ENCODE measurements at regions not wholly inside any gene's neighbourhood (a gene's known extent, or its start where the extent isn't known, plus 50 kb on each side); places are given as distances from the start of the nearest gene placed in this dataset.

- H3K4me1 Mint-ChIP-seq (ENCODE audit: low read depth), result no peaks in the 10 kb centered on the region
- peaks cover 20% of the 10 kb centered on the region for H3K9me3 Mint-ChIP-seq
- no peak for TF ChIP-seq CTCF (IDR thresholded peaks at IDR 0.05)
- H3K4me3 Mint-ChIP-seq, result no peak overlapping the region
- no peaks in the 10 kb centered on the region for H3K36me3 Mint-ChIP-seq (ENCODE audit: low read depth)
- no peaks in the 10 kb centered on the region for H3K27me3 Mint-ChIP-seq (ENCODE audit: insufficient read depth)
- DNase-seq, result no peak
- H3K27ac Mint-ChIP-seq, result no peak overlapping the region
Measured at GRCh38 chr13:62205273-62205672, 789.6 kb upstream of the PCDH20 start.

GRCh38 chr13:62194371-62194770 is 778.7 kb upstream of the PCDH20 start:
- Mint-ChIP-seq H3K27ac (no peak overlapping the region), H3K9me3 (peaks cover 17% of the 10 kb centered on the region), H3K4me1 (ENCODE audit: low read depth) (no peaks in the 10 kb centered on the region), H3K4me3 (no peak overlapping the region), H3K36me3 (ENCODE audit: low read depth) (no peaks in the 10 kb centered on the region), H3K27me3 (ENCODE audit: insufficient read depth) (no peaks in the 10 kb centered on the region)
- DNase-seq, result no peak
- no peak for TF ChIP-seq CTCF (IDR thresholded peaks at IDR 0.05)

- Mint-ChIP-seq H3K4me3 (no peak overlapping the region), H3K4me1 (ENCODE audit: low read depth) (no peaks in the 10 kb centered on the region), H3K9me3 (peaks cover 17% of the 10 kb centered on the region), H3K27me3 (ENCODE audit: insufficient read depth) (no peaks in the 10 kb centered on the region), H3K27ac (no peak overlapping the region), H3K36me3 (ENCODE audit: low read depth) (no peaks in the 10 kb centered on the region)
- no peak for TF ChIP-seq CTCF (IDR thresholded peaks at IDR 0.05)
- DNase-seq, result no peak
Measured at GRCh38 chr13:62193919-62194318, 778.3 kb upstream of the PCDH20 start.

- H3K36me3 Mint-ChIP-seq (ENCODE audit: low read depth), result no peaks in the 10 kb centered on the region
- DNase-seq, result no peak
- no peak for TF ChIP-seq CTCF (IDR thresholded peaks at IDR 0.05)
- no peak overlapping the region for H3K4me3 Mint-ChIP-seq
- no peaks in the 10 kb centered on the region for H3K27me3 Mint-ChIP-seq (ENCODE audit: insufficient read depth)
- no peaks in the 10 kb centered on the region for H3K4me1 Mint-ChIP-seq (ENCODE audit: low read depth)
- no peak overlapping the region for H3K27ac Mint-ChIP-seq
- H3K9me3 Mint-ChIP-seq, result peaks cover 18% of the 10 kb centered on the region
Measured at GRCh38 chr13:62185631-62186255, 770.1 kb upstream of the PCDH20 start.

GRCh38 chr13:62176051-62176450 is 760.4 kb upstream of the PCDH20 start:
- Mint-ChIP-seq H3K36me3 (ENCODE audit: low read depth) (no peaks in the 10 kb centered on the region), H3K9me3 (peaks cover 44% of the 10 kb centered on the region), H3K27ac (no peak overlapping the region), H3K27me3 (ENCODE audit: insufficient read depth) (no peaks in the 10 kb centered on the region), H3K4me3 (no peak overlapping the region), H3K4me1 (ENCODE audit: low read depth) (no peaks in the 10 kb centered on the region)
- no peak for TF ChIP-seq CTCF (IDR thresholded peaks at IDR 0.05)
- no peak for DNase-seq

GRCh38 chr13:62173958-62174357 is 758.3 kb upstream of the PCDH20 start:
- peaks cover 54% of the 10 kb centered on the region for H3K9me3 Mint-ChIP-seq
- DNase-seq, result no peak
- no peak overlapping the region for H3K27ac Mint-ChIP-seq
- no peaks in the 10 kb centered on the region for H3K36me3 Mint-ChIP-seq (ENCODE audit: low read depth)
- no peaks in the 10 kb centered on the region for H3K4me1 Mint-ChIP-seq (ENCODE audit: low read depth)
- TF ChIP-seq CTCF (IDR thresholded peaks at IDR 0.05), result no peak
- no peak overlapping the region for H3K4me3 Mint-ChIP-seq
- H3K27me3 Mint-ChIP-seq (ENCODE audit: insufficient read depth), result no peaks in the 10 kb centered on the region
